GM12891 (cell line): ENCODE measurements at regions not wholly inside any gene's neighbourhood (a gene's known extent, or its start where the extent isn't known, plus 50 kb on each side); places are given as distances from the start of the nearest gene placed in this dataset.

ENCODE experiments used
- POLR2A ChIP-seq: IDR thresholded peaks from 2 replicates; pipeline ENCODE4 v1.6.1; 2011; ENCODE audit warnings: low read depth, low read length, control low read depth
- POLR2AphosphoS5 ChIP-seq: IDR thresholded peaks from 2 replicates; pipeline ENCODE4 v1.6.1; 2011; ENCODE audit warnings: low read depth, low read length, control low read depth
- POU2F2 ChIP-seq: IDR thresholded peaks from 2 replicates; pipeline ENCODE4 v1.6.1; 2011; ENCODE audit warnings: low read depth, mild to moderate bottlenecking, control low read depth, low read length, moderate library complexity
- SPI1 ChIP-seq: IDR thresholded peaks from 2 replicates; pipeline ENCODE4 v1.6.1; 2011; ENCODE audit warnings: low read depth, low read length, control low read depth
- TAF1 ChIP-seq: IDR thresholded peaks from 2 replicates; pipeline ENCODE4 v1.6.1; 2011; ENCODE audit warnings: low read depth, low read length, control low read depth

- TF ChIP-seq POLR2AphosphoS5 = no peak
- TF ChIP-seq POLR2A = no peak
- TF ChIP-seq TAF1 = no peak
- TF ChIP-seq SPI1 = no peak
- no peak for TF ChIP-seq POU2F2
Measured at GRCh38 chr10:101293007-101293723, 60.8 kb upstream of the BTRC start.
